K562 (cell line): ENCODE measurements at regions not wholly inside any gene's neighbourhood (a gene's known extent, or its start where the extent isn't known, plus 50 kb on each side); places are given as distances from the start of the nearest gene placed in this dataset.

Source experiments
- ETV5 ChIP-seq: sonication (generic); formaldehyde crosslinking; IDR thresholded peaks from 2 replicates; pipeline ENCODE4 v1.4.0; 2020; ENCODE audit warnings: low read depth, mild to moderate bottlenecking, missing genetic modification reagents
- FOXK1 ChIP-seq: sonication (generic); formaldehyde crosslinking; IDR thresholded peaks from 2 replicates; pipeline ENCODE4 v1.8.0; 2022; ENCODE audit warnings: missing genetic modification reagents, mild to moderate bottlenecking, borderline replicate concordance
- MGA ChIP-seq: fragments of 450-650 bp; IDR thresholded peaks from 2 replicates; pipeline ENCODE4 v1.6.1; 2016; ENCODE audit warnings: mild to moderate bottlenecking, moderate library complexity
- ZNF764 ChIP-seq: fragments of 250-450 bp; sonication (Bioruptor Pico); IDR thresholded peaks from 2 replicates; pipeline ENCODE4 v1.4.0; 2020; ENCODE audit warnings: low read depth, mild to moderate bottlenecking, moderate library complexity

- no peak for TF ChIP-seq MGA
- TF ChIP-seq ETV5 (CRISPR knock-in tag): no peak
- TF ChIP-seq FOXK1 (CRISPR knock-in tag): no peak
- no peak for TF ChIP-seq ZNF764 (CRISPR knock-in tag)
- TF ChIP-seq, all 486 proteins: peak for 0
Observed at GRCh38 chr4:35900286-35901243, 343.7 kb downstream of the ARAP2 start (continued).
